ENCODE measurements at regions not wholly inside any gene's neighbourhood (a gene's known extent, or its start where the extent isn't known, plus 50 kb on each side); places are given as distances from the start of the nearest gene placed in this dataset.
A peak's percentile ranks its signal among the peaks of the same experiment; 100 is the strongest.

- TF ChIP-seq AFF4 (CRISPR knock-in tag; IDR thresholded peaks at IDR 0.05) (0 out of 2 replicates have a peak, but pooled peaks have one; percentile 42), UBTF (IDR thresholded peaks at IDR 0.05; ENCODE audit: borderline replicate concordance in 1 of 2, low read depth in 2 of 2, low read length in 2 of 2) (0 out of 4 replicates have a peak, but pooled peaks of 1 of the 2 experiments have one; percentile 34), KAT7 (CRISPR knock-in tag; IDR thresholded peaks at IDR 0.05; ENCODE audit: borderline replicate concordance) (peak; percentile 61), SAP30 (IDR thresholded peaks at IDR 0.05; ENCODE audit: borderline replicate concordance, insufficient read depth, low read depth, low read length, poor library complexity, severe bottlenecking) (peak; percentile 61), HNRNPUL1 (IDR thresholded peaks at IDR 0.05; ENCODE audit: low read length) (no peak)
Measured at GRCh38 chr17:77373299-77374169, 232.8 kb downstream of the SEC14L1 start (continued).
